ENCODE measurements at regions not wholly inside any gene's neighbourhood (a gene's known extent, or its start where the extent isn't known, plus 50 kb on each side); places are given as distances from the start of the nearest gene placed in this dataset.

DNA sequence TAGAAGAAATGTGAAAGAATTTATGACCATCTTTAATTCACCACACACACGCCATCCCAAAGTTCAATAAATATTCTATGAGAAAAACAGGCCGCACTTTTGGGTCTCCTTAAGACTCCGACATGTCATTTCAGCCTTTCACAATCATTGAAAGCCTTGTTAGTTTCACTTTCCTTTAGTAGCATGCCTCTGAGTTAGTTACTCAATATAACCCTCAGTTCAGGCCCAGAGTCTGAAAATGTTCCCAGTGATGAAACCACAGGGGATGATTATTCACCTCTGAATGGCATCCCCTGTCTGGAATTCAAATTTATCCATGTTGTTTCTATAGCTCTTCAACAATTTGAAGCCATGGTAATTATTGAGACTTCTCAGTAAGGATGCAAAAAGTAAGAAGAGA lies 278.1 kb upstream of the NRP1 start:
- TF ChIP-seq, protein P1, sequence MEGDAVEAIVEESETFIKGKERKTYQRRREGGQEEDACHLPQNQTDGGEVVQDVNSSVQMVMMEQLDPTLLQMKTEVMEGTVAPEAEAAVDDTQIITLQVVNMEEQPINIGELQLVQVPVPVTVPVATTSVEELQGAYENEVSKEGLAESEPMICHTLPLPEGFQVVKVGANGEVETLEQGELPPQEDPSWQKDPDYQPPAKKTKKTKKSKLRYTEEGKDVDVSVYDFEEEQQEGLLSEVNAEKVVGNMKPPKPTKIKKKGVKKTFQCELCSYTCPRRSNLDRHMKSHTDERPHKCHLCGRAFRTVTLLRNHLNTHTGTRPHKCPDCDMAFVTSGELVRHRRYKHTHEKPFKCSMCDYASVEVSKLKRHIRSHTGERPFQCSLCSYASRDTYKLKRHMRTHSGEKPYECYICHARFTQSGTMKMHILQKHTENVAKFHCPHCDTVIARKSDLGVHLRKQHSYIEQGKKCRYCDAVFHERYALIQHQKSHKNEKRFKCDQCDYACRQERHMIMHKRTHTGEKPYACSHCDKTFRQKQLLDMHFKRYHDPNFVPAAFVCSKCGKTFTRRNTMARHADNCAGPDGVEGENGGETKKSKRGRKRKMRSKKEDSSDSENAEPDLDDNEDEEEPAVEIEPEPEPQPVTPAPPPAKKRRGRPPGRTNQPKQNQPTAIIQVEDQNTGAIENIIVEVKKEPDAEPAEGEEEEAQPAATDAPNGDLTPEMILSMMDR (IDR thresholded peaks at IDR 0.05; ENCODE audit: low read depth, low read length, missing control alignments) = no peak
- DNase-seq (ENCODE audit: low read depth) = no peak
- H3K4me3 ChIP-seq (ENCODE audit: low read depth, low read length) = no peak overlapping the region

DNA sequence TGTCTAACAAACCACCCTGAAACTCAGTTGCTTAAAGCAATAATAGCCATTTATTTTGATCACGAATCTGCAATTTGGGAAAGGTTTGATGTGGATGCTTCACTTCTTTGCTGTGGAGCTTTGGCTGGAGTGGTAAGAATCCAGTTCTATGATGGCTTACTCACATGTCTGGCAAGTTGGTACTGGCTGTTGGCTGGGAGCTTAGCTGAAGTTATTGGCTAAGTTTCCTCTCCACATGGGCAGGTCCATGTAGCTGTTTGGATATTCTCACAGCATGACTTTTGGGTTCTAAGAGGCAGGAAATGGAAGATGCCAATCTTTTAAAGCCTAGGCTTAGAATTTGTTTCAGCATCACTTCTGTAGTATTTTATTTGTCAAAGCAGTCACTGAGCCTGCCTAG lies 277.6 kb upstream of the NRP1 start:
- no peak for DNase-seq (ENCODE audit: low read depth)
- TF ChIP-seq, protein P1 (IDR thresholded peaks at IDR 0.05; ENCODE audit: low read depth, low read length, missing control alignments) = no peak
- H3K4me3 ChIP-seq (ENCODE audit: low read depth, low read length) = no peak overlapping the region

DNA sequence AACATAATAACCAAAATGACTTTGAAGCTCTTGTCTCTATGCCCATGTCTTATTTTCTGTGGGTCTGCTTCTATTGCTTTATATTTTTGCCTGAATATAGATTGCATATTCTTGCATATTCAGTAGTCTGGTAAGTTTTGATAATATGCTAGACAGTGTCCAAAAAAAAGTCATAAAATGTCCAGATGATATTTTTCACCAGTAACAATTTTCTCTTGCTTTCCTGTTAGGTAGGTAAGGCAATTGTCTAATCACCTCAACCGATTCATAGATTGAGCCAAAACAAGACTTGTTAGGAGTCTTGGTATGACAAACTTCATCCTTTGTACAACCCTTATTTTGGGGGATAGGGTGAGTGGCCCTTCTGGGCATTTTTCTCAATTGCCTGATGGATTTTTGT lies 277.0 kb upstream of the NRP1 start:
- no peak for DNase-seq (ENCODE audit: low read depth)
- TF ChIP-seq, protein P1 (IDR thresholded peaks at IDR 0.05; ENCODE audit: low read depth, low read length, missing control alignments) = no peak
- H3K4me3 ChIP-seq (ENCODE audit: low read depth, low read length) = no peak overlapping the region

DNA sequence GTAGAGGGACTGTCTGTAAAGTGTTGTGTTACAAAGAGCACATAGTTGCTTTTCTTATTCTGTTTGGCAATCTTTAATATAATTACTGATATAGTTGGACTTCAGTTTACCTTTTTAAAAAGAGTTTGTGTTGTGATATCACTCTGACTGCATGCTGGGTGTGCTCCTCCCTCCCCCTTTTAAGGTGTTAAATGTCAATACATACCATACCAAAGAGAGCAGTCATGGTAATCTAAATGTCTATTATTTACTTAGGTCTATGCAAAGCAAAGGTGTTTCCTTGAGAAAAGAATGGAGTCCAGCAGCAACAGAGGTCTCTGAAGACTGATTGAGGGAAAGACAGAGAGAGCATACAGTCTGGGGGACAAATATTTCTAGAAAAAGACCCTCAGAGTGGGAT lies 275.1 kb upstream of the NRP1 start:
- DNase-seq (ENCODE audit: low read depth) = no peak
- no peak overlapping the region for H3K4me3 ChIP-seq (ENCODE audit: low read depth, low read length)
- TF ChIP-seq, protein P1 (IDR thresholded peaks at IDR 0.05; ENCODE audit: low read depth, low read length, missing control alignments) = no peak

DNA sequence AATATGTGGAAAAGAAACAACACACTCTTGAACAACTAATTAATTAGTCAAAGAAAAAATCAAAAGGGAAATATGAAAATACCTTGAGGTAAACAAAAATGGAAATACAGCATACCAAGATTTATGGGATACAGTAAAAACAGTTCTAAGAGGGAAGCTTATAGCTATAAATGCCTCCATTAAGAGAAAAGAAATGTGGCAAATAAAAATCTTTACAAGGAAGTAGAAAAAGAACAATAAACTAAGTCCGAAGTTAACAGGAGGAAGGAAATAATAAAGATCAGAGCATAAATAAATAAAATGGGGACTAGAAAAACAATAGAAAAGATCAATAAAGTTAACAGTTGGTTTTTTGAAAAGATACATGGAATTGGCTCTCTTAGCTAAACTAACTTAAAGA lies 267.8 kb upstream of the NRP1 start:
- DNase-seq (ENCODE audit: low read depth) = no peak
- H3K4me3 ChIP-seq (ENCODE audit: low read depth, low read length) = no peak overlapping the region
- TF ChIP-seq, protein P1 (IDR thresholded peaks at IDR 0.05; ENCODE audit: low read depth, low read length, missing control alignments) = no peak

DNA sequence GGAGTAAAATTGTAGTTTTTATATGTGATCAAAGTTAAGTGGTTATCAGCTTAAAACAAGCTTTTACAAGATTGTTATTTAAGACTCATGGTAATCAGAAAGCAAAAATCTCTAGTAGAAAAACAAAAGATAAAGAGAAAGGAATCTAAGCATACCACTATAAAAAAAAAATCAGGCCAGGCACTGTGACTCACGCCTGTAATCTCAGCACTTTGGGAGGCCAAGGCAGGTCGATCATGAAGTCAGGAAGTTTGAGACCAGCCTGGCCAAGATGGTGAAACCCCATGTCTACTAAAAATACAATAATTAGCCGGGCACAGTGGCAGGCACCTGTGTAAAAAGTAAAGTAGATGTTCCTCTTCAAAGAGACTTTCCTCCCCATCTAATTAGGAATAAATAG lies 265.9 kb upstream of the NRP1 start:
- H3K4me3 ChIP-seq (ENCODE audit: low read depth, low read length) = no peak overlapping the region
- TF ChIP-seq, protein P1 (IDR thresholded peaks at IDR 0.05; ENCODE audit: low read depth, low read length, missing control alignments) = no peak
- DNase-seq (ENCODE audit: low read depth) = no peak

DNA sequence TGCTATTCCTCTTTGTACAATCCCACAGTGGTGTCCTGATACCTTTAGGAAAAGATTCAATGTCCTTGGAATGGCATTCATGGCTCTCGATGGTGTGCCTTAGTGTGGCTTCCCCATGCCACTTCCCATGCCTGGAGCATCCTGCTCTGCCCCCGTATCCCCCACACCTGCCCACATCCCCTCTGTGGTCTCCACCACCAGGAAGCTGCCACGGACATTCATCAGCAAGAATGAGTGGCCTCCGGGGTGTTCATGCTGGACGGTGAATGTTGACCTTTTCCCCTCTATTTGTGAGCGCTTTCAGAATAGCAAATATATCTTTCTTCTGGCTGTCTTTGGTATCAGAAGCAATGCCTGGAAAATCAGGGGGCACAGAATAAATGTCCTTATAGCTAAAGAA lies 262.0 kb upstream of the NRP1 start:
- DNase-seq (ENCODE audit: low read depth) = no peak
- TF ChIP-seq, protein P1 (IDR thresholded peaks at IDR 0.05; ENCODE audit: low read depth, low read length, missing control alignments) = no peak
- H3K4me3 ChIP-seq (ENCODE audit: low read depth, low read length) = no peak overlapping the region
